GM23338 (cell line): ENCODE measurements at regions not wholly inside any gene's neighbourhood (a gene's known extent, or its start where the extent isn't known, plus 50 kb on each side); places are given as distances from the start of the nearest gene placed in this dataset.

Experiments
- ATAC-seq: fragments of 200-7000 bp; cut with Tn5 transposase; 3 replicates; pipeline ENCODE4 v1.9.1; 2020
- DNase-seq: peaks from one replicate; pipeline ENCODE4 v3.0.0-alpha.2; 2015; ENCODE audit warnings: low spot score
- H2AFZ ChIP-seq: fragments of 200-600 bp; sonication (generic); 2 replicates; pipeline ENCODE4 v1.8.0; 2016; ENCODE audit warnings: antibody characterized with exemption, mild to moderate bottlenecking, moderate library complexity
- H3F3A ChIP-seq: fragments of 200-600 bp; sonication (generic); replicated peaks from 2 replicates; pipeline ENCODE4 v1.8.0; 2017; ENCODE audit warnings: antibody characterized with exemption, mixed run types, low read depth
- H3K27ac ChIP-seq: fragments of 200-600 bp; sonication (generic); 2 replicates; pipeline ENCODE4 v1.6.1; 2016; ENCODE audit warnings: low read depth
- H3K27me3 ChIP-seq: fragments of 200-600 bp; sonication (generic); 2 replicates; pipeline ENCODE4 v1.8.0; 2016; ENCODE audit warnings: mild to moderate bottlenecking, mixed run types, moderate library complexity; ENCODE audit not compliant: insufficient read depth
- H3K36me3 ChIP-seq: fragments of 200-600 bp; sonication (generic); 2 replicates; pipeline ENCODE4 v1.8.0; 2016; ENCODE audit warnings: mild to moderate bottlenecking; ENCODE audit not compliant: insufficient read depth
- H3K4me1 ChIP-seq: fragments of 200-600 bp; sonication (generic); 2 replicates; pipeline ENCODE4 v1.8.0; 2016; ENCODE audit warnings: mild to moderate bottlenecking, moderate library complexity; ENCODE audit not compliant: insufficient read depth
- H3K4me2 ChIP-seq: fragments of 200-600 bp; sonication (generic); 2 replicates; pipeline ENCODE4 v1.7.1; 2017; ENCODE audit warnings: mixed run types
- H3K4me3 ChIP-seq: fragments of 200-600 bp; sonication (generic); 2 replicates; pipeline ENCODE4 v1.6.1; 2016; ENCODE audit warnings: mixed run types
- H3K79me2 ChIP-seq: fragments of 200-600 bp; sonication (generic); replicated peaks from 2 replicates; pipeline ENCODE4 v1.8.0; 2017; ENCODE audit warnings: mild to moderate bottlenecking; ENCODE audit not compliant: insufficient read depth
- H3K9me2 ChIP-seq: fragments of 200-600 bp; sonication (generic); 2 replicates; pipeline ENCODE4 v1.8.0; 2017; ENCODE audit not compliant: insufficient read depth
- H4K20me1 ChIP-seq: fragments of 200-600 bp; sonication (generic); replicated peaks from 2 replicates; pipeline ENCODE4 v1.8.0; 2017; ENCODE audit warnings: mild to moderate bottlenecking; ENCODE audit not compliant: insufficient read depth
- H3K27ac Mint-ChIP-seq: 2 replicates; pipeline ENCODE4 v1.8.0; 2020; ENCODE audit warnings: inconsistent platforms, mild to moderate bottlenecking, moderate library complexity, mixed read lengths
- H3K27me3 Mint-ChIP-seq: 3 replicates; pipeline ENCODE4 v1.8.0; 2022; ENCODE audit warnings: low read depth, mild to moderate bottlenecking, moderate library complexity, mixed read lengths, inconsistent platforms; ENCODE audit not compliant: insufficient read depth, poor library complexity
- H3K36me3 Mint-ChIP-seq: 3 replicates; pipeline ENCODE4 v1.8.0; 2021; ENCODE audit warnings: low read depth, mild to moderate bottlenecking, inconsistent platforms, moderate library complexity, mixed read lengths
- H3K4me1 Mint-ChIP-seq: 3 replicates; pipeline ENCODE4 v1.8.0; 2020; ENCODE audit warnings: mild to moderate bottlenecking, inconsistent platforms, mixed read lengths
- H3K4me3 Mint-ChIP-seq: 3 replicates; pipeline ENCODE4 v1.8.0; 2021; ENCODE audit warnings: moderate library complexity, mild to moderate bottlenecking, inconsistent platforms, mixed read lengths
- H3K9me3 Mint-ChIP-seq: 3 replicates; pipeline ENCODE4 v1.8.0; 2020; ENCODE audit warnings: moderate library complexity, mild to moderate bottlenecking, inconsistent platforms, mixed read lengths
- CREB1 ChIP-seq: fragments of 250-450 bp; sonication (Bioruptor Pico); IDR thresholded peaks from 2 replicates; pipeline ENCODE4 v1.5.0; 2020; ENCODE audit warnings: low read depth, mild to moderate bottlenecking, moderate library complexity
- CTCF ChIP-seq, 2 experiments: fragments of 200-600 bp in 1 of 2; sonication (generic) in 1 of 2; conservative IDR thresholded peaks; 2 replicates each; pipeline versions ENCODE4 v1.5.1 to v1.6.1; 2016 to 2017; ENCODE audit warnings: antibody characterized with exemption in 2 of 2, low read depth in 2 of 2, mild to moderate bottlenecking in 2 of 2, moderate library complexity in 1 of 2
- EZH2 ChIP-seq: fragments of 200-600 bp; sonication (generic); IDR thresholded peaks from one replicate; pipeline ENCODE4 v1.8.0; 2017; ENCODE audit warnings: antibody characterized with exemption, mild to moderate bottlenecking, low read depth; ENCODE audit not compliant: unreplicated experiment
- EZH2phosphoT487 ChIP-seq: fragments of 200-600 bp; sonication (generic); IDR thresholded peaks from one replicate; pipeline ENCODE4 v1.8.1; 2018; ENCODE audit warnings: antibody characterized with exemption; ENCODE audit not compliant: unreplicated experiment
- JUNB ChIP-seq: IDR thresholded peaks from one replicate; pipeline ENCODE4 v1.6.1; 2016; ENCODE audit warnings: antibody characterized with exemption; ENCODE audit not compliant: unreplicated experiment
- NANOG ChIP-seq: IDR thresholded peaks from 2 replicates; pipeline ENCODE4 v1.6.1; 2016; ENCODE audit warnings: antibody characterized with exemption, borderline replicate concordance
- POLR2AphosphoS5 ChIP-seq: IDR thresholded peaks from 2 replicates; pipeline ENCODE4 v1.6.1; 2016; ENCODE audit warnings: antibody characterized with exemption, low read depth
- REST ChIP-seq: IDR thresholded peaks from one replicate; pipeline ENCODE4 v1.6.1; 2018; ENCODE audit warnings: antibody characterized with exemption; ENCODE audit not compliant: unreplicated experiment
- STAT1 ChIP-seq: IDR thresholded peaks from one replicate; pipeline ENCODE4 v1.6.1; 2016; ENCODE audit warnings: antibody characterized with exemption; ENCODE audit not compliant: unreplicated experiment
- ZNF114 ChIP-seq: fragments of 250-450 bp; sonication (Bioruptor Pico); IDR thresholded peaks from 2 replicates; pipeline ENCODE4 v1.5.0; 2020; ENCODE audit warnings: mild to moderate bottlenecking, moderate library complexity
- ZNF331 ChIP-seq: fragments of 250-450 bp; sonication (Bioruptor Pico); IDR thresholded peaks from 2 replicates; pipeline ENCODE4 v1.5.0; 2020; ENCODE audit warnings: low read depth, mild to moderate bottlenecking, moderate library complexity

GRCh38 chr2:2523461-2524347, 192.6 kb upstream of the MYT1L start:
- Histone ChIP-seq H4K20me1 (no peaks in the 10 kb centered on the region), H3K4me1 (no peaks in the 10 kb centered on the region), H3K4me3 (no peak overlapping the region), H3K36me3 (no peaks in the 10 kb centered on the region), H3F3A (no peaks in the 10 kb centered on the region), H3K27ac (no peak overlapping the region), H3K9me2 (peaks cover 7% of the 10 kb centered on the region; the same call in 1 of the 2 replicates), H3K27me3 (no peaks in the 10 kb centered on the region), H3K79me2 (no peaks in the 10 kb centered on the region), H2AFZ (no peak overlapping the region), H3K4me2 (no peak overlapping the region)
- no peaks in the 10 kb centered on the region for H3K36me3 Mint-ChIP-seq
- DNase-seq (no peak), ATAC-seq (no peak)
- peaks cover 2% of the 10 kb centered on the region; the same call in 1 of the 3 replicates for H3K4me1 Mint-ChIP-seq
- peaks cover 8% of the 10 kb centered on the region for H3K27me3 Mint-ChIP-seq
- H3K9me3 Mint-ChIP-seq: no peaks in the 10 kb centered on the region
- H3K27ac Mint-ChIP-seq: no peak overlapping the region
- TF ChIP-seq EZH2: no peak
- TF ChIP-seq REST: no peak
- TF ChIP-seq ZNF331 (CRISPR knock-in tag): no peak
- no peak for TF ChIP-seq ZNF114 (CRISPR knock-in tag)
- no peak for TF ChIP-seq EZH2phosphoT487
- no peak for TF ChIP-seq NANOG
- no peak overlapping the region for H3K4me3 Mint-ChIP-seq

GRCh38 chr2:2520401-2520811, 189.3 kb upstream of the MYT1L start:
- DNase-seq: no peak
- Histone ChIP-seq H3F3A (no peaks in the 10 kb centered on the region), H2AFZ (no peak overlapping the region), H3K36me3 (no peaks in the 10 kb centered on the region), H3K4me2 (no peak overlapping the region), H3K4me3 (no peak overlapping the region), H4K20me1 (no peaks in the 10 kb centered on the region), H3K4me1 (no peaks in the 10 kb centered on the region), H3K79me2 (no peaks in the 10 kb centered on the region), H3K27me3 (no peaks in the 10 kb centered on the region), H3K27ac (no peak overlapping the region), H3K9me2 (peaks cover 7% of the 10 kb centered on the region; the same call in 1 of the 2 replicates)
- peak; percentile 85 for ATAC-seq
- H3K9me3 Mint-ChIP-seq: no peaks in the 10 kb centered on the region
- H3K36me3 Mint-ChIP-seq: no peaks in the 10 kb centered on the region
- H3K27ac Mint-ChIP-seq: no peak overlapping the region
- peaks cover 2% of the 10 kb centered on the region; the same call in 1 of the 3 replicates for H3K4me1 Mint-ChIP-seq
- H3K4me3 Mint-ChIP-seq: no peak overlapping the region
- H3K27me3 Mint-ChIP-seq: peaks cover 5% of the 10 kb centered on the region
- no peak for TF ChIP-seq CTCF (conservative IDR thresholded peaks at IDR 0.05; ENCODE audit: low read depth in 2 of 2)
- no peak for TF ChIP-seq ZNF331 (CRISPR knock-in tag)
- no peak for TF ChIP-seq JUNB
- no peak for TF ChIP-seq POLR2AphosphoS5
- TF ChIP-seq CREB1: no peak
- TF ChIP-seq STAT1: no peak
- no peak for TF ChIP-seq REST
- no peak for TF ChIP-seq EZH2
- TF ChIP-seq NANOG: no peak
